AG09319 (cell line): ENCODE measurements at regions not wholly inside any gene's neighbourhood (a gene's known extent, or its start where the extent isn't known, plus 50 kb on each side); places are given as distances from the start of the nearest gene placed in this dataset.

ENCODE experiments used
- DNase-seq: peaks from one replicate; pipeline ENCODE4 v3.0.0-alpha.2; 2010; ENCODE audit warnings: low read depth; ENCODE audit errors: extremely low read depth
- CTCF ChIP-seq: IDR thresholded peaks from 2 replicates; pipeline ENCODE4 v1.5.1; 2011; ENCODE audit warnings: low read depth, mild to moderate bottlenecking, inconsistent platforms, low read length, moderate library complexity

GRCh38 chr11:103661991-103662390 lies 374.4 kb upstream of the DDI1 start:
- no peak for DNase-seq
- TF ChIP-seq CTCF = no peak

- no peak for TF ChIP-seq CTCF
- no peak for DNase-seq
These were observed 373.6 kb upstream of the DDI1 start for GRCh38 chr11:103662880-103663279.

- TF ChIP-seq CTCF = no peak
- DNase-seq = no peak
These were observed 367.6 kb upstream of the DDI1 start for GRCh38 chr11:103668859-103669258.

GRCh38 chr11:103671143-103671651 lies 365.2 kb upstream of the DDI1 start:
- no peak for DNase-seq
- TF ChIP-seq CTCF = no peak

- DNase-seq = no peak
- TF ChIP-seq CTCF = no peak
These were observed 362.7 kb upstream of the DDI1 start for GRCh38 chr11:103673773-103674172.

- TF ChIP-seq CTCF = no peak
These were observed 360.0 kb upstream of the DDI1 start for GRCh38 chr11:103676413-103676812.

GRCh38 chr11:103680826-103681225 lies 355.6 kb upstream of the DDI1 start:
- DNase-seq = no peak
- TF ChIP-seq CTCF = no peak

More at GRCh38 chr11:103676413-103676812, 360.0 kb upstream of the DDI1 start:
- DNase-seq = no peak
